ENCODE measurements at regions not wholly inside any gene's neighbourhood (a gene's known extent, or its start where the extent isn't known, plus 50 kb on each side); places are given as distances from the start of the nearest gene placed in this dataset.

DNA sequence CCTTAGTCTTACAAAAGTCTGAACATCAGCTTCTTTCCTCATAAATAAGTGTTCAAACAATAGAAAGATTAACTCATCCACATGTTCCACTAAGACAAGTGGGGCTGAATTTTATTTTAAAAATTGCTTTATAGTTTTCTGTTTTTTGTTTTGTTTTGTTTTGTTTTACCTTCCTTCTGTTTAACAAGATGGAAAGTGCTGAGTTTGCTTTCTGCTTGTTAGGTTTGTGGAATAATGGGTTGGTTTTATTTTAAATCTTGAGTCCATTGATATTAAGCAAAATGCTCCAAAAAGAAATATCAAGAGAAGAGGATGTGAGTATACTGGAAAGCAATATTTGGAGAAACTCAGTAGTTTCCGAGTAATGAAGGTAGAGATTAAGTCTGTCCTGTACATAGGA lies 458.7 kb downstream of the FAT4 start:
- TF ChIP-seq CTCF (conservative IDR thresholded peaks at IDR 0.05; ENCODE audit: low read length) = no peak
- no peak overlapping the region for H3K4me3 ChIP-seq (ENCODE audit: low read length)
- DNase-seq (ENCODE audit: low read depth) = no peak

GRCh38 chr4:125773931-125774330 lies 459.2 kb downstream of the FAT4 start:
- no peak overlapping the region for H3K4me3 ChIP-seq (ENCODE audit: low read length)
- TF ChIP-seq CTCF (conservative IDR thresholded peaks at IDR 0.05; ENCODE audit: low read length) = no peak
- DNase-seq (ENCODE audit: low read depth) = no peak

- DNase-seq (ENCODE audit: low read depth) = no peak
- no peak for TF ChIP-seq CTCF (conservative IDR thresholded peaks at IDR 0.05; ENCODE audit: low read length)
- no peak overlapping the region for H3K4me3 ChIP-seq (ENCODE audit: low read length)
Measured at GRCh38 chr4:125776146-125776545, 461.4 kb downstream of the FAT4 start.

GRCh38 chr4:125780164-125780563 lies 465.4 kb downstream of the FAT4 start:
- no peak overlapping the region for H3K4me3 ChIP-seq (ENCODE audit: low read length)
- no peak for TF ChIP-seq CTCF (conservative IDR thresholded peaks at IDR 0.05; ENCODE audit: low read length)
- DNase-seq (ENCODE audit: low read depth) = peak; percentile 51

- no peak for TF ChIP-seq CTCF (conservative IDR thresholded peaks at IDR 0.05; ENCODE audit: low read length)
- no peak for DNase-seq (ENCODE audit: low read depth)
- no peak overlapping the region for H3K4me3 ChIP-seq (ENCODE audit: low read length)
Measured at GRCh38 chr4:125780747-125781146, 466.0 kb downstream of the FAT4 start.

DNA sequence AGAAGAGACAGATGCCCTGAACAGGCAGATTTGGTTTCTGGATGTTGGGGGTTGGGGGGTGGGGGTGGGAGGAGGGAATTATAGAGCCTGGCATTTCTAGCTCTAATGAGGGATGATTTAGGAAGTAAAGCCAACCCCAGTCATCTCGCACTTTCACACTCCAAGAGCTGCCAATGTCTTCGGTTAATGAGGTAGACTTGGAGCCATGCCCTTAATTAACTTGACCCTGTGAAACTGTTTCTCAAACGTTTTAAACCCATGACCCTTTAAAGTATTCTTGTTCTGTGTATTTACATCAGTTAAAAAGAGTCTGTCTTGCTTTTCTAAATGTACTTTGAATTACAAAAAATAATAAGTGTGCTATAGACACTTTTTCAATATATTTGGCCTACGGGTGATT lies 466.9 kb downstream of the FAT4 start:
- no peak for TF ChIP-seq CTCF (conservative IDR thresholded peaks at IDR 0.05; ENCODE audit: low read length)
- DNase-seq (ENCODE audit: low read depth) = no peak
- no peak overlapping the region for H3K4me3 ChIP-seq (ENCODE audit: low read length)

GRCh38 chr4:125784741-125785140 lies 470.0 kb downstream of the FAT4 start:
- TF ChIP-seq CTCF (conservative IDR thresholded peaks at IDR 0.05; ENCODE audit: low read length) = no peak
- no peak for DNase-seq (ENCODE audit: low read depth)
- H3K4me3 ChIP-seq (ENCODE audit: low read length) = no peak overlapping the region
